ENCODE measurements at regions not wholly inside any gene's neighbourhood (a gene's known extent, or its start where the extent isn't known, plus 50 kb on each side); places are given as distances from the start of the nearest gene placed in this dataset.

DNA sequence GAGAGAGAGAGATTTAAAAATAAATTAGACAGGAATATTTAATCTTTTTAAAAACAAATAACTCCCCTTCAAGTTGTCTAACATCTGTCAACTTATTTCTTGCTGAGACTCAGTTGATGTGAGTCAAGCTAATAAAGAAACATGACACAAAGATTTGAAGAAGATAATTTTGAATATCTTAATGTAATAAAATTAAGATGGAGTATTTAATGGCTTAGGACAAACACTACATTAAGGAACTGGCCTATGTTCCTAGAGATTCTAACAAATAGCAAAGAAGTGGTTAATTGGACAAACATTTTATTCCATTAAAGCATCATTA, 134.0 kb downstream of the INSIG2 start:
- no peak for DNase-seq (ENCODE audit: low read depth in 1 of 2, low spot score in 1 of 2)
- Histone ChIP-seq H3K4me3 (no peak overlapping the region), H3K4me2 (no peak overlapping the region), H3K4me1 (no peaks in the 10 kb centered on the region), H3K27ac (no peak overlapping the region), H3K9me3 (no peaks in the 10 kb centered on the region)
- ChIA-PET POLR2A (no interaction called here), CTCF (interaction anchor here (0.7 to 3.7 kb wide), 29 partner anchors 9 to 661 kb away, joined by 3 to 43 read pairs (median 5); partner anchors contain the start of gene EN1)
- FAIRE-seq, result no peak
- TF ChIP-seq ZFP36 (IDR thresholded peaks at IDR 0.05; ENCODE audit: borderline replicate concordance, partially characterized antibody), result no peak
- TF ChIP-seq, protein P1, sequence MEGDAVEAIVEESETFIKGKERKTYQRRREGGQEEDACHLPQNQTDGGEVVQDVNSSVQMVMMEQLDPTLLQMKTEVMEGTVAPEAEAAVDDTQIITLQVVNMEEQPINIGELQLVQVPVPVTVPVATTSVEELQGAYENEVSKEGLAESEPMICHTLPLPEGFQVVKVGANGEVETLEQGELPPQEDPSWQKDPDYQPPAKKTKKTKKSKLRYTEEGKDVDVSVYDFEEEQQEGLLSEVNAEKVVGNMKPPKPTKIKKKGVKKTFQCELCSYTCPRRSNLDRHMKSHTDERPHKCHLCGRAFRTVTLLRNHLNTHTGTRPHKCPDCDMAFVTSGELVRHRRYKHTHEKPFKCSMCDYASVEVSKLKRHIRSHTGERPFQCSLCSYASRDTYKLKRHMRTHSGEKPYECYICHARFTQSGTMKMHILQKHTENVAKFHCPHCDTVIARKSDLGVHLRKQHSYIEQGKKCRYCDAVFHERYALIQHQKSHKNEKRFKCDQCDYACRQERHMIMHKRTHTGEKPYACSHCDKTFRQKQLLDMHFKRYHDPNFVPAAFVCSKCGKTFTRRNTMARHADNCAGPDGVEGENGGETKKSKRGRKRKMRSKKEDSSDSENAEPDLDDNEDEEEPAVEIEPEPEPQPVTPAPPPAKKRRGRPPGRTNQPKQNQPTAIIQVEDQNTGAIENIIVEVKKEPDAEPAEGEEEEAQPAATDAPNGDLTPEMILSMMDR (IDR thresholded peaks at IDR 0.05), result no peak
- TF ChIP-seq MAZ (IDR thresholded peaks at IDR 0.05; ENCODE audit: borderline replicate concordance, low read depth, low read length), result no peak
- TF ChIP-seq POLR2A (IDR thresholded peaks at IDR 0.05; ENCODE audit: low read length), result no peak
- TF ChIP-seq RFX5 (IDR thresholded peaks at IDR 0.05), result no peak
- TF ChIP-seq, protein P2, sequence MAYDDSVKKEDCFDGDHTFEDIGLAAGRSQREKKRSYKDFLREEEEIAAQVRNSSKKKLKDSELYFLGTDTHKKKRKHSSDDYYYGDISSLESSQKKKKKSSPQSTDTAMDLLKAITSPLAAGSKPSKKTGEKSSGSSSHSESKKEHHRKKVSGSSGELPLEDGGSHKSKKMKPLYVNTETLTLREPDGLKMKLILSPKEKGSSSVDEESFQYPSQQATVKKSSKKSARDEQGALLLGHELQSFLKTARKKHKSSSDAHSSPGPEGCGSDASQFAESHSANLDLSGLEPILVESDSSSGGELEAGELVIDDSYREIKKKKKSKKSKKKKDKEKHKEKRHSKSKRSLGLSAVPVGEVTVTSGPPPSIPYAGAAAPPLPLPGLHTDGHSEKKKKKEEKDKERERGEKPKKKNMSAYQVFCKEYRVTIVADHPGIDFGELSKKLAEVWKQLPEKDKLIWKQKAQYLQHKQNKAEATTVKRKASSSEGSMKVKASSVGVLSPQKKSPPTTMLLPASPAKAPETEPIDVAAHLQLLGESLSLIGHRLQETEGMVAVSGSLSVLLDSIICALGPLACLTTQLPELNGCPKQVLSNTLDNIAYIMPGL (CRISPR knock-in tag; IDR thresholded peaks at IDR 0.05; ENCODE audit: borderline replicate concordance), result no peak
- no peak for TF ChIP-seq SREBF2 (IDR thresholded peaks at IDR 0.05)
- no peak for TF ChIP-seq PHF8 (IDR thresholded peaks at IDR 0.05; ENCODE audit: borderline replicate concordance, low read depth)
- TF ChIP-seq, protein P3, sequence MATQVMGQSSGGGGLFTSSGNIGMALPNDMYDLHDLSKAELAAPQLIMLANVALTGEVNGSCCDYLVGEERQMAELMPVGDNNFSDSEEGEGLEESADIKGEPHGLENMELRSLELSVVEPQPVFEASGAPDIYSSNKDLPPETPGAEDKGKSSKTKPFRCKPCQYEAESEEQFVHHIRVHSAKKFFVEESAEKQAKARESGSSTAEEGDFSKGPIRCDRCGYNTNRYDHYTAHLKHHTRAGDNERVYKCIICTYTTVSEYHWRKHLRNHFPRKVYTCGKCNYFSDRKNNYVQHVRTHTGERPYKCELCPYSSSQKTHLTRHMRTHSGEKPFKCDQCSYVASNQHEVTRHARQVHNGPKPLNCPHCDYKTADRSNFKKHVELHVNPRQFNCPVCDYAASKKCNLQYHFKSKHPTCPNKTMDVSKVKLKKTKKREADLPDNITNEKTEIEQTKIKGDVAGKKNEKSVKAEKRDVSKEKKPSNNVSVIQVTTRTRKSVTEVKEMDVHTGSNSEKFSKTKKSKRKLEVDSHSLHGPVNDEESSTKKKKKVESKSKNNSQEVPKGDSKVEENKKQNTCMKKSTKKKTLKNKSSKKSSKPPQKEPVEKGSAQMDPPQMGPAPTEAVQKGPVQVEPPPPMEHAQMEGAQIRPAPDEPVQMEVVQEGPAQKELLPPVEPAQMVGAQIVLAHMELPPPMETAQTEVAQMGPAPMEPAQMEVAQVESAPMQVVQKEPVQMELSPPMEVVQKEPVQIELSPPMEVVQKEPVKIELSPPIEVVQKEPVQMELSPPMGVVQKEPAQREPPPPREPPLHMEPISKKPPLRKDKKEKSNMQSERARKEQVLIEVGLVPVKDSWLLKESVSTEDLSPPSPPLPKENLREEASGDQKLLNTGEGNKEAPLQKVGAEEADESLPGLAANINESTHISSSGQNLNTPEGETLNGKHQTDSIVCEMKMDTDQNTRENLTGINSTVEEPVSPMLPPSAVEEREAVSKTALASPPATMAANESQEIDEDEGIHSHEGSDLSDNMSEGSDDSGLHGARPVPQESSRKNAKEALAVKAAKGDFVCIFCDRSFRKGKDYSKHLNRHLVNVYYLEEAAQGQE (IDR thresholded peaks at IDR 0.05), result no peak
- TF ChIP-seq ZNF302 (CRISPR knock-in tag; IDR thresholded peaks at IDR 0.05), result no peak
- no peak for TF ChIP-seq EHF (CRISPR knock-in tag; IDR thresholded peaks at IDR 0.05)
- TF ChIP-seq NFE2L2 (conservative IDR thresholded peaks at IDR 0.05; ENCODE audit: low read length), result no peak
- no peak for TF ChIP-seq FOXS1 (CRISPR knock-in tag; IDR thresholded peaks at IDR 0.05)
- TF ChIP-seq CHD2 (IDR thresholded peaks at IDR 0.05; ENCODE audit: low read length, partially characterized antibody), result no peak
- TF ChIP-seq JUNB (IDR thresholded peaks at IDR 0.05), result no peak
- TF ChIP-seq ESRRA (IDR thresholded peaks at IDR 0.05; ENCODE audit: borderline replicate concordance, low read length), result no peak
- TF ChIP-seq, protein P4, sequence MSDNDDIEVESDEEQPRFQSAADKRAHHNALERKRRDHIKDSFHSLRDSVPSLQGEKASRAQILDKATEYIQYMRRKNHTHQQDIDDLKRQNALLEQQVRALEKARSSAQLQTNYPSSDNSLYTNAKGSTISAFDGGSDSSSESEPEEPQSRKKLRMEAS (IDR thresholded peaks at IDR 0.05), result no peak
- no peak for TF ChIP-seq HOXA7 (CRISPR knock-in tag; IDR thresholded peaks at IDR 0.05)
- TF ChIP-seq, protein P5, sequence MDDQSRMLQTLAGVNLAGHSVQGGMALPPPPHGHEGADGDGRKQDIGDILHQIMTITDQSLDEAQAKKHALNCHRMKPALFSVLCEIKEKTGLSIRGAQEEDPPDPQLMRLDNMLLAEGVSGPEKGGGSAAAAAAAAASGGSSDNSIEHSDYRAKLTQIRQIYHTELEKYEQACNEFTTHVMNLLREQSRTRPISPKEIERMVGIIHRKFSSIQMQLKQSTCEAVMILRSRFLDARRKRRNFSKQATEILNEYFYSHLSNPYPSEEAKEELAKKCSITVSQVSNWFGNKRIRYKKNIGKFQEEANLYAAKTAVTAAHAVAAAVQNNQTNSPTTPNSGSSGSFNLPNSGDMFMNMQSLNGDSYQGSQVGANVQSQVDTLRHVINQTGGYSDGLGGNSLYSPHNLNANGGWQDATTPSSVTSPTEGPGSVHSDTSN (IDR thresholded peaks at IDR 0.05), result no peak
- TF ChIP-seq CBX8 (IDR thresholded peaks at IDR 0.05), result no peak
- ATAC-seq, result no peak
